Neural cell (in vitro differentiated cells): ENCODE measurements at regions not wholly inside any gene's neighbourhood (a gene's known extent, or its start where the extent isn't known, plus 50 kb on each side); places are given as distances from the start of the nearest gene placed in this dataset.

Experiments
- H2AFZ ChIP-seq: fragments of 200-600, 300-800 bp; sonication (generic), shearing (Covaris generic); 2 replicates; pipeline ENCODE4 v1.6.0; 2014; ENCODE audit warnings: low read depth, mild to moderate bottlenecking, antibody characterized with exemption, low read length, moderate library complexity
- H3F3A ChIP-seq: fragments of 200-600 bp; shearing (Covaris generic); 2 replicates; pipeline ENCODE4 v1.6.1; 2016; ENCODE audit warnings: mild to moderate bottlenecking, moderate library complexity, mixed read lengths, antibody characterized with exemption, low read length; ENCODE audit not compliant: insufficient read depth, poor library complexity, severe bottlenecking
- H3K27ac ChIP-seq: fragments of 200-600, 300-800 bp; sonication (generic), shearing (Covaris generic); 2 replicates; pipeline ENCODE4 v1.5.1; 2014; ENCODE audit warnings: mild to moderate bottlenecking, low read length, moderate library complexity
- H3K27me3 ChIP-seq: fragments of 300-800, 200-600 bp; sonication (generic), shearing (Covaris generic); 2 replicates; pipeline ENCODE4 v1.6.0; 2014; ENCODE audit warnings: mild to moderate bottlenecking, low read depth, low read length, moderate library complexity; ENCODE audit not compliant: insufficient read depth
- H3K36me3 ChIP-seq: fragments of 300-800, 200-600 bp; sonication (generic), shearing (Covaris generic); 2 replicates; pipeline ENCODE4 v1.5.1; 2014; ENCODE audit warnings: mild to moderate bottlenecking, antibody characterized with exemption, low read length, moderate library complexity; ENCODE audit not compliant: insufficient read depth
- H3K4me2 ChIP-seq: fragments of 300-800, 200-600 bp; sonication (generic), shearing (Covaris generic); 2 replicates; pipeline ENCODE4 v1.6.0; 2014; ENCODE audit warnings: mild to moderate bottlenecking, low read length
- H3K4me3 ChIP-seq: fragments of 300-800, 200-600 bp; sonication (generic), shearing (Covaris generic); 2 replicates; pipeline ENCODE4 v1.5.1; 2014; ENCODE audit warnings: mild to moderate bottlenecking, low read length, moderate library complexity
- H3K79me2 ChIP-seq: fragments of 200-600 bp; shearing (Covaris generic); replicated peaks from 2 replicates; pipeline ENCODE4 v1.6.0; 2014; ENCODE audit warnings: mild to moderate bottlenecking, low read length, moderate library complexity; ENCODE audit not compliant: insufficient read depth
- H3K9ac ChIP-seq: fragments of 300-800, 200-600 bp; sonication (generic), shearing (Covaris generic); 2 replicates; pipeline ENCODE4 v1.6.1; 2016; ENCODE audit warnings: mild to moderate bottlenecking, low read length, mixed read lengths
- H3K9me2 ChIP-seq: fragments of 200-600 bp; shearing (Covaris generic); 2 replicates; pipeline ENCODE4 v1.6.1; 2016; ENCODE audit warnings: mild to moderate bottlenecking, low read length, mixed read lengths; ENCODE audit not compliant: insufficient read depth
- H3K9me3 ChIP-seq: fragments of 200-600, 300-800 bp; sonication (generic), shearing (Covaris generic); 2 replicates; pipeline ENCODE4 v1.6.1; 2016; ENCODE audit warnings: mild to moderate bottlenecking, mixed run types, low read length, moderate library complexity, mixed read lengths
- H4K20me1 ChIP-seq: fragments of 200-600 bp; shearing (Covaris generic); 2 replicates; pipeline ENCODE4 v1.6.1; 2016; ENCODE audit warnings: mild to moderate bottlenecking, mixed run types; ENCODE audit not compliant: insufficient read depth
- EP300 ChIP-seq: fragments of 450-650 bp; conservative IDR thresholded peaks from 2 replicates; pipeline ENCODE4 v1.6.1; 2014; ENCODE audit warnings: antibody characterized with exemption, mild to moderate bottlenecking, moderate library complexity; ENCODE audit not compliant: poor library complexity, severe bottlenecking
- EZH2 ChIP-seq: fragments of 200-600, 300-800 bp; shearing (Covaris generic), sonication (generic); IDR thresholded peaks from 2 replicates; pipeline ENCODE4 v1.6.1; 2014; ENCODE audit warnings: antibody characterized with exemption, low read length, borderline replicate concordance, mild to moderate bottlenecking; ENCODE audit not compliant: insufficient read depth, poor library complexity, severe bottlenecking
- MXI1 ChIP-seq: fragments of 450-650 bp; conservative IDR thresholded peaks from 2 replicates; pipeline ENCODE4 v1.6.1; 2014; ENCODE audit warnings: antibody characterized with exemption, mild to moderate bottlenecking; ENCODE audit not compliant: poor library complexity, severe bottlenecking
- POLR2AphosphoS5 ChIP-seq: IDR thresholded peaks from 2 replicates; pipeline ENCODE4 v1.6.1; 2012
- RAD21 ChIP-seq: fragments of 450-650 bp; conservative IDR thresholded peaks from 2 replicates; pipeline ENCODE4 v1.6.1; 2014; ENCODE audit warnings: antibody characterized with exemption, mild to moderate bottlenecking, moderate library complexity
- SMC3 ChIP-seq: fragments of 450-650 bp; conservative IDR thresholded peaks from 2 replicates; pipeline ENCODE4 v1.6.1; 2014; ENCODE audit warnings: antibody characterized with exemption, mild to moderate bottlenecking, moderate library complexity; ENCODE audit not compliant: poor library complexity
- TAF1 ChIP-seq: IDR thresholded peaks from 2 replicates; pipeline ENCODE4 v1.6.1; 2012; ENCODE audit warnings: low read depth
- TF ChIP-seq, protein P1 (sequence below): fragments of 450-650 bp; IDR thresholded peaks from 2 replicates; pipeline ENCODE4 v1.5.1; 2014; ENCODE audit warnings: antibody characterized with exemption, mild to moderate bottlenecking, moderate library complexity; ENCODE audit not compliant: poor library complexity, severe bottlenecking
- TF ChIP-seq, protein P2 (sequence below): IDR thresholded peaks from 2 replicates; pipeline ENCODE4 v1.6.1; 2012; ENCODE audit warnings: borderline replicate concordance

DNA sequence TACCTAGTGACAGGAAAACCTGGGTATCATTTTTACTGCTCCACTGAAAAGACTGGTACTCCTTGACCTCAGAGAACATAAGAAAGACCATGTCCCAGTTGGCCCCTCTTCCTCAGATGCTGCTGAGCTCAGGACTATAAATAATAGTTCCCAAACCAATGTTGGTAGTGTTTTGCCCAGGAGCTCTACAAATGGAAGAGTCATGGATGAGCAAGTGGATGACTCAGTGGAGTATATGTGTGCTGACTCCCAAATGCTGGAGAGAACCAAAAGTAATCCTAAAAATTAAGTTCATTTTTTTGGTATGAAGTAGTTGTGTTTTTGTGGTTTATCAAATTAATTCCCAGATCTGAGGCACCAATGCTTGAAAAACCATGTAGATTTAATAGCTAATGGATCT, 482.0 kb downstream of the KCNA4 start:
- Histone ChIP-seq H3K79me2 (no peaks in the 10 kb centered on the region), H3K36me3 (no peaks in the 10 kb centered on the region), H2AFZ (no peak overlapping the region), H3K27me3 (no peaks in the 10 kb centered on the region), H3F3A (no peaks in the 10 kb centered on the region), H3K9ac (no peak overlapping the region), H3K9me2 (no peaks in the 10 kb centered on the region), H3K27ac (no peak overlapping the region), H3K9me3 (no peaks in the 10 kb centered on the region), H4K20me1 (no peaks in the 10 kb centered on the region), H3K4me3 (no peak overlapping the region), H3K4me2 (no peak overlapping the region)
- no peak for TF ChIP-seq SMC3
- TF ChIP-seq, protein P1, sequence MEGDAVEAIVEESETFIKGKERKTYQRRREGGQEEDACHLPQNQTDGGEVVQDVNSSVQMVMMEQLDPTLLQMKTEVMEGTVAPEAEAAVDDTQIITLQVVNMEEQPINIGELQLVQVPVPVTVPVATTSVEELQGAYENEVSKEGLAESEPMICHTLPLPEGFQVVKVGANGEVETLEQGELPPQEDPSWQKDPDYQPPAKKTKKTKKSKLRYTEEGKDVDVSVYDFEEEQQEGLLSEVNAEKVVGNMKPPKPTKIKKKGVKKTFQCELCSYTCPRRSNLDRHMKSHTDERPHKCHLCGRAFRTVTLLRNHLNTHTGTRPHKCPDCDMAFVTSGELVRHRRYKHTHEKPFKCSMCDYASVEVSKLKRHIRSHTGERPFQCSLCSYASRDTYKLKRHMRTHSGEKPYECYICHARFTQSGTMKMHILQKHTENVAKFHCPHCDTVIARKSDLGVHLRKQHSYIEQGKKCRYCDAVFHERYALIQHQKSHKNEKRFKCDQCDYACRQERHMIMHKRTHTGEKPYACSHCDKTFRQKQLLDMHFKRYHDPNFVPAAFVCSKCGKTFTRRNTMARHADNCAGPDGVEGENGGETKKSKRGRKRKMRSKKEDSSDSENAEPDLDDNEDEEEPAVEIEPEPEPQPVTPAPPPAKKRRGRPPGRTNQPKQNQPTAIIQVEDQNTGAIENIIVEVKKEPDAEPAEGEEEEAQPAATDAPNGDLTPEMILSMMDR = no peak
- TF ChIP-seq MXI1 = no peak
- no peak for TF ChIP-seq EZH2
- TF ChIP-seq TAF1 = no peak
- no peak for TF ChIP-seq EP300
- TF ChIP-seq, protein P2, sequence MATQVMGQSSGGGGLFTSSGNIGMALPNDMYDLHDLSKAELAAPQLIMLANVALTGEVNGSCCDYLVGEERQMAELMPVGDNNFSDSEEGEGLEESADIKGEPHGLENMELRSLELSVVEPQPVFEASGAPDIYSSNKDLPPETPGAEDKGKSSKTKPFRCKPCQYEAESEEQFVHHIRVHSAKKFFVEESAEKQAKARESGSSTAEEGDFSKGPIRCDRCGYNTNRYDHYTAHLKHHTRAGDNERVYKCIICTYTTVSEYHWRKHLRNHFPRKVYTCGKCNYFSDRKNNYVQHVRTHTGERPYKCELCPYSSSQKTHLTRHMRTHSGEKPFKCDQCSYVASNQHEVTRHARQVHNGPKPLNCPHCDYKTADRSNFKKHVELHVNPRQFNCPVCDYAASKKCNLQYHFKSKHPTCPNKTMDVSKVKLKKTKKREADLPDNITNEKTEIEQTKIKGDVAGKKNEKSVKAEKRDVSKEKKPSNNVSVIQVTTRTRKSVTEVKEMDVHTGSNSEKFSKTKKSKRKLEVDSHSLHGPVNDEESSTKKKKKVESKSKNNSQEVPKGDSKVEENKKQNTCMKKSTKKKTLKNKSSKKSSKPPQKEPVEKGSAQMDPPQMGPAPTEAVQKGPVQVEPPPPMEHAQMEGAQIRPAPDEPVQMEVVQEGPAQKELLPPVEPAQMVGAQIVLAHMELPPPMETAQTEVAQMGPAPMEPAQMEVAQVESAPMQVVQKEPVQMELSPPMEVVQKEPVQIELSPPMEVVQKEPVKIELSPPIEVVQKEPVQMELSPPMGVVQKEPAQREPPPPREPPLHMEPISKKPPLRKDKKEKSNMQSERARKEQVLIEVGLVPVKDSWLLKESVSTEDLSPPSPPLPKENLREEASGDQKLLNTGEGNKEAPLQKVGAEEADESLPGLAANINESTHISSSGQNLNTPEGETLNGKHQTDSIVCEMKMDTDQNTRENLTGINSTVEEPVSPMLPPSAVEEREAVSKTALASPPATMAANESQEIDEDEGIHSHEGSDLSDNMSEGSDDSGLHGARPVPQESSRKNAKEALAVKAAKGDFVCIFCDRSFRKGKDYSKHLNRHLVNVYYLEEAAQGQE = no peak
- TF ChIP-seq POLR2AphosphoS5 = no peak
- no peak for TF ChIP-seq RAD21

DNA sequence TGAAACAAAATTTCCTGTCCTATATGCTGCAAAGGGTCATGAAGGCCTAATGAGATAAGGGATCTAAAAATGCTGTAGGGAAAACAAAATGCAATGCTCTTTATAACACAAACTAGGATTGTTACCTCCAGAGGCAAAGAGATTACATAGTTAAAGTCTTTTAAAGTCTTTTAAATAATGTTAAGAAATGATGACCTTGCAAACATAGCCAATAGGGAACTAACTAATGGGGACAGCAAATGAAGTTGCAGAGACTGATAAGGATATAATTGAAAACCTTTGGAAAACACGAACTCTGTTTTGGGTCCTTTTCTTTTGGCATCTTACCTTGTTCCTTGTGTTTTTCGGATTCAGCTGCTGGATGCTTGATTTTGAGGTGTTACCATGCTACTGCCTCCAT, 485.9 kb downstream of the KCNA4 start:
- Histone ChIP-seq H3F3A (no peaks in the 10 kb centered on the region), H3K27ac (no peak overlapping the region), H3K36me3 (no peaks in the 10 kb centered on the region), H3K4me3 (no peak overlapping the region), H3K9ac (no peak overlapping the region), H4K20me1 (no peaks in the 10 kb centered on the region), H3K79me2 (no peaks in the 10 kb centered on the region), H3K4me2 (no peak overlapping the region), H3K27me3 (no peaks in the 10 kb centered on the region), H2AFZ (no peak overlapping the region), H3K9me3 (no peaks in the 10 kb centered on the region), H3K9me2 (no peaks in the 10 kb centered on the region)
- TF ChIP-seq SMC3 = no peak
- no peak for TF ChIP-seq MXI1
- no peak for TF ChIP-seq RAD21
- no peak for TF ChIP-seq POLR2AphosphoS5
- TF ChIP-seq EP300 = no peak
- TF ChIP-seq, protein P2 = no peak
- no peak for TF ChIP-seq EZH2
- no peak for TF ChIP-seq TAF1
- TF ChIP-seq, protein P1 = no peak
